Kidney epithelial cell (primary cell): ENCODE measurements at regions not wholly inside any gene's neighbourhood (a gene's known extent, or its start where the extent isn't known, plus 50 kb on each side); places are given as distances from the start of the nearest gene placed in this dataset.

Experiments
- DNase-seq: peaks from one replicate; pipeline ENCODE4 v3.0.0-alpha.2; 2010; ENCODE audit warnings: low read depth
- H3K27me3 ChIP-seq: 2 replicates; pipeline ENCODE4 v1.6.0; 2011; ENCODE audit warnings: low read length; ENCODE audit not compliant: control insufficient read depth, insufficient read depth
- H3K36me3 ChIP-seq: 2 replicates; pipeline ENCODE4 v1.5.1; 2011; ENCODE audit warnings: low read length; ENCODE audit not compliant: control insufficient read depth, insufficient read depth
- H3K4me3 ChIP-seq: 2 replicates; pipeline ENCODE4 v1.5.1; 2011; ENCODE audit warnings: low read depth, mild to moderate bottlenecking, control low read depth, low read length
- CTCF ChIP-seq: IDR thresholded peaks from 2 replicates; pipeline ENCODE4 v1.5.1; 2011; ENCODE audit warnings: mild to moderate bottlenecking, moderate library complexity, low read length, control low read depth, inconsistent platforms; ENCODE audit not compliant: insufficient read depth, poor library complexity, severe bottlenecking

DNA sequence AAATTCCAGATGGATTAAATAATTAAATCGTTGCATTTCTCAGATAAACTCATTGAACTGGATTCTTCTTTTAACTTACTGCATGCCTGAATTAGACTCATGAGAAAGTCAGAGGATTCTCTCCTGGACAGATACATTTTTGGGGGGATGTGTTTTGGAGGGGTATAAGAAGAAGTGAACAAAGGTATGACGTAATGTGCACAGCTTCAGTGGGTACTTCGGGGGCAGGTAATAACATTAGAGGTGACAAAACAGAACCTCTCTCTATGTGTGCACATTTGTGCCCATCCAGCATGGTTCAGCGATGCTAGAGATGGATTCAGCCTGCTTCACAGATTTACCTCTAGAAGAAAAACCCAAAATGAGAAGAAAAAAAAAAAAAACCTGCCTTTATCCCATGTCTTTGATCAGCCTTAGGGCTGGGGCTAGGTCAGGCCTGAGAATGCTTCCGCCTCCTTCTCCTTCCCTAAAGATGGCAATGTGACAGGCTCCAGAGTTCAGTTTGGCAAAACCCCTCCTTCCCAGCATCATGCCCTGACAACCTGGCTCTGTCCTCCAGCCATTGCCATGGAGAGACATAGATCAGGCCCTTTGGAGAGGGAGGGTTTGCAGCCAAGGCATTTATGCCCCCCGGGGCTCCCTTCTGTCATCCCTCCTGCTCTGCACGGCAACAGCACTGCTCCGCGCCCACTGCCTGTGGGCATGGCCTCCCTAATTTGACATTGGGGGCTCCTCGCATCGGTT is 166.7 kb downstream of the KCNA5 start:
- DNase-seq, result no peak
- no peaks in the 10 kb centered on the region for H3K36me3 ChIP-seq
- no peak for TF ChIP-seq CTCF
- H3K4me3 ChIP-seq, result no peak overlapping the region
- H3K27me3 ChIP-seq, result peaks cover 7% of the 10 kb centered on the region

GRCh38 chr12:5210923-5211290 is 167.2 kb downstream of the KCNA5 start:
- H3K4me3 ChIP-seq, result no peak overlapping the region
- DNase-seq, result no peak
- H3K36me3 ChIP-seq, result no peaks in the 10 kb centered on the region
- H3K27me3 ChIP-seq, result peaks cover 9% of the 10 kb centered on the region
- no peak for TF ChIP-seq CTCF

DNA sequence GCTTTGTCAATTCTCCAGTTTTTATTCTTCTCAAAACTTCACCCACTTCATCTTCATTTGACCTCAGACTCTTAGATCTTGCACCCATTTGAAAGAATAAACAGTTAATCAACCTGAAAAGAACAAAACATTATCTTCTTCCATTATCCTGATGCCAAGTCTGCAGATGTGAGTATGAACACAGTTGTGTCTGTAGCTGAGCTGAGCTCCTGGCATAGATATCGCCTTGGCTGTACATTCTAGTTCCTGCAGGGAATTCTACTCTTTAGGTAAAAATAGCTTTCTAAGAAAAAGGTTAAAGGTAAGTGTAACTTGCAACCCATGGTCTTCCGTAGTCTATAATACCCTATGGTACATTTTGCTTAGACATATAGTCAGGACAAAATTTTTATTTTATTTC is 169.7 kb downstream of the KCNA5 start:
- no peak for TF ChIP-seq CTCF
- Histone ChIP-seq H3K27me3 (peaks cover 7% of the 10 kb centered on the region), H3K4me3 (no peak overlapping the region), H3K36me3 (no peaks in the 10 kb centered on the region)
- no peak for DNase-seq

- Histone ChIP-seq H3K4me3 (no peak overlapping the region), H3K36me3 (no peaks in the 10 kb centered on the region), H3K27me3 (peaks cover 7% of the 10 kb centered on the region)
- DNase-seq, result no peak
- TF ChIP-seq CTCF, result no peak
Observed at GRCh38 chr12:5213990-5214389, 170.3 kb downstream of the KCNA5 start.

GRCh38 chr12:5217936-5218335 is 174.3 kb downstream of the KCNA5 start:
- no peak overlapping the region for H3K4me3 ChIP-seq
- DNase-seq, result no peak
- no peak for TF ChIP-seq CTCF
- peaks cover 5% of the 10 kb centered on the region for H3K27me3 ChIP-seq
- H3K36me3 ChIP-seq, result no peaks in the 10 kb centered on the region

- Histone ChIP-seq H3K36me3 (no peaks in the 10 kb centered on the region), H3K4me3 (no peak overlapping the region), H3K27me3 (peaks cover 2% of the 10 kb centered on the region)
- TF ChIP-seq CTCF, result no peak
- no peak for DNase-seq
Observed at GRCh38 chr12:5220099-5220498, 176.4 kb downstream of the KCNA5 start.
